HEK293 (cell line): ENCODE measurements at regions not wholly inside any gene's neighbourhood (a gene's known extent, or its start where the extent isn't known, plus 50 kb on each side); places are given as distances from the start of the nearest gene placed in this dataset.

ENCODE experiments used
- CTCF ChIA-PET: fragments of 350-600 bp; formaldehyde crosslinking; extraction: SDS; loops from one replicate; lab custom pipeline; 2021; ENCODE audit warnings: antibody characterized with exemption; lab: Yijun Ruan, JAX
- POLR2A ChIA-PET: fragments of 300-600 bp; formaldehyde crosslinking; extraction: SDS; loops from one replicate; lab custom pipeline; 2020; ENCODE audit warnings: antibody characterized with exemption, inconsistent platforms; lab: Yijun Ruan, JAX
- H3K27ac ChIP-seq: fragments of 200-500 bp; sonication (Bioruptor generic); 2 replicates; pipeline ENCODE4 v1.5.1; 2014; ENCODE audit warnings: low read depth, low read length, control low read depth, inconsistent platforms; ENCODE audit errors: extremely low read depth
- H3K36me3 ChIP-seq, 2 experiments: fragments of 200-500 bp in 1 of 2; sonication (Bioruptor generic) in 1 of 2; 1 replicate in 1 of 2; 2 replicates in 1 of 2; pipeline ENCODE4 v1.5.1; 2014 to 2017; ENCODE audit warnings: inconsistent platforms in 2 of 2, low read length in 2 of 2; ENCODE audit not compliant: control insufficient read depth in 2 of 2, insufficient read depth in 1 of 2
- H3K4me1 ChIP-seq: fragments of 200-500 bp; sonication (Bioruptor generic); 2 replicates; pipeline ENCODE4 v1.5.1; 2014; ENCODE audit warnings: mild to moderate bottlenecking, low read length, inconsistent platforms; ENCODE audit not compliant: control insufficient read depth, insufficient read depth
- H3K4me3 ChIP-seq: 2 replicates; pipeline ENCODE4 v1.5.1; 2011; ENCODE audit warnings: low read depth, mild to moderate bottlenecking, control low read depth, low read length, moderate library complexity
- H3K9me3 ChIP-seq: fragments of 200-500 bp; sonication (Bioruptor generic); 2 replicates; pipeline ENCODE4 v1.5.1; 2014; ENCODE audit warnings: low read depth, low read length, inconsistent platforms; ENCODE audit not compliant: control insufficient read depth, insufficient read depth
- HOXD13 ChIP-seq: sonication (generic); formaldehyde crosslinking; IDR thresholded peaks from 2 replicates; pipeline ENCODE4 v1.8.0; 2022; ENCODE audit warnings: missing genetic modification reagents, borderline replicate concordance
- KLF9 ChIP-seq: fragments of 450-650 bp; formaldehyde crosslinking; IDR thresholded peaks from 2 replicates; pipeline ENCODE4 v1.5.1; 2016; ENCODE audit warnings: missing biosample characterization, missing genetic modification characterization, low read depth
- SP3 ChIP-seq: fragments of 450-650 bp; formaldehyde crosslinking; IDR thresholded peaks from 2 replicates; pipeline ENCODE4 v1.5.1; 2016; ENCODE audit warnings: missing biosample characterization, missing genetic modification characterization
- ZBTB48 ChIP-seq: fragments of 450-650 bp; formaldehyde crosslinking; IDR thresholded peaks from 2 replicates; pipeline ENCODE4 v1.5.1; 2016; ENCODE audit warnings: missing biosample characterization, missing genetic modification characterization
- ZBTB7A ChIP-seq: fragments of 450-650 bp; formaldehyde crosslinking; IDR thresholded peaks from 2 replicates; pipeline ENCODE4 v1.5.1; 2016; ENCODE audit warnings: low read depth, missing biosample characterization, missing genetic modification characterization
- ZNF350 ChIP-seq: fragments of 450-650 bp; formaldehyde crosslinking; IDR thresholded peaks from 2 replicates; pipeline ENCODE4 v1.5.0; 2017; ENCODE audit warnings: missing biosample characterization, mild to moderate bottlenecking, missing genetic modification characterization
- ZNF354C ChIP-seq: fragments of 450-650 bp; formaldehyde crosslinking; IDR thresholded peaks from 2 replicates; pipeline ENCODE4 v1.5.1; 2016; ENCODE audit warnings: missing biosample characterization, missing genetic modification characterization, low read depth, borderline replicate concordance
- ZNF391 ChIP-seq: fragments of 450-650 bp; formaldehyde crosslinking; IDR thresholded peaks from 2 replicates; pipeline ENCODE4 v1.5.1; 2016; ENCODE audit warnings: low read depth, missing biosample characterization, missing genetic modification characterization, borderline replicate concordance
- ZNF555 ChIP-seq: fragments of 450-650 bp; formaldehyde crosslinking; conservative IDR thresholded peaks from 2 replicates; pipeline ENCODE4 v1.5.1; 2017; ENCODE audit warnings: missing biosample characterization, mild to moderate bottlenecking, missing genetic modification characterization, inconsistent platforms
- ZNF629 ChIP-seq: fragments of 450-650 bp; formaldehyde crosslinking; IDR thresholded peaks from 2 replicates; pipeline ENCODE4 v1.5.1; 2017; ENCODE audit warnings: missing biosample characterization, missing genetic modification characterization
- TF ChIP-seq, protein P1 (sequence below): fragments of 450-650 bp; formaldehyde crosslinking; IDR thresholded peaks from 2 replicates; pipeline ENCODE4 v1.5.1; 2016; ENCODE audit warnings: missing biosample characterization, missing genetic modification characterization
- TF ChIP-seq, protein P2 (sequence below): fragments of 450-650 bp; formaldehyde crosslinking; IDR thresholded peaks from 2 replicates; pipeline ENCODE4 v1.5.1; 2016; ENCODE audit warnings: missing biosample characterization, missing genetic modification characterization
- TF ChIP-seq, protein P3 (sequence below): fragments of 450-650 bp; formaldehyde crosslinking; IDR thresholded peaks from 2 replicates; pipeline ENCODE4 v1.5.1; 2016; ENCODE audit warnings: missing biosample characterization, missing genetic modification characterization
- TF ChIP-seq, protein P4 (sequence below): fragments of 450-650 bp; formaldehyde crosslinking; IDR thresholded peaks from 2 replicates; pipeline ENCODE4 v1.5.1; 2016; ENCODE audit warnings: missing biosample characterization, missing genetic modification characterization, borderline replicate concordance
- TF ChIP-seq, protein P5 (sequence below): fragments of 450-650 bp; formaldehyde crosslinking; IDR thresholded peaks from 2 replicates; pipeline ENCODE4 v1.5.1; 2016; ENCODE audit warnings: missing biosample characterization, missing genetic modification characterization
- TF ChIP-seq, protein P6 (sequence below): fragments of 450-650 bp; formaldehyde crosslinking; IDR thresholded peaks from 2 replicates; pipeline ENCODE4 v1.5.1; 2016; ENCODE audit warnings: missing biosample characterization, missing genetic modification characterization
- TF ChIP-seq, protein P7 (sequence below): fragments of 450-650 bp; formaldehyde crosslinking; IDR thresholded peaks from 2 replicates; pipeline ENCODE4 v1.5.0; 2017; ENCODE audit warnings: missing biosample characterization, missing genetic modification characterization, borderline replicate concordance

DNA sequence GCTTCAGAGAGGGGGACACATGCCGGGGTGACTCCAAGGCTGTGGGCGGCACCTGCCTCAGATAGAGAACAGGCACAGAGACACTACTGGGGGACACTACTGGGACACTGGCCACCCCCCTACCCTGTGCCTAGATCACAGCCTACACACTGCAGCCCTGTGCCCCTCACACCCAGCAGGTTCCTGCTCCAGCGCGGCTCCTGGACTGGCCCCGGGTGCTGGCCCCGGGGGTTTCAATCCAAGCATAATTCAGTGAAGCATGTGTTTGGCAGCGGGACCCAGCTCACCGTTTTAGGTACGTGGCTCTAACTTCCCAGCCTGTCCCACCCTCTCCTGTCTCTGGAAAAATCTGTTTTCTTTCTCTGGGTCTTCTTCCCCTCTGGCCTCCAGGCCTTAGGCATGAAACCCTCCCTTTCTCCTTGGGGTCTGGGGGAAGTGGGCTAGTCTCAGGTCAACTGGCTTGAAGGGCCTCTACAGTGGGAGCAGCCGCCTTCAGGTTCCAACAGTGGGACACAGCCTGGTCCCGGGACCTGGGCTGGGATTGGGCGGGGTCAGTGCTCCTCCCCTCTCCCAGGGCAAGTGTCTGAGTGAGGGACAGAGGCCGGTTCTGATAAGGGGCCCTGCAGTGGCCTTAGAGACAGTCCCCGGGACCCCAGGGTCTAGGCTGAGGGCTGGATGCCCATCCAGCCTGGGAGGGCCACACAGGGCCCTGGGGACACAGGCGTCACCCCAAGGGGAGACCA lies 98.8 kb downstream of the CRYBB2 start:
- Histone ChIP-seq H3K36me3 (no peaks in the 10 kb centered on the region), H3K4me3 (no peak overlapping the region), H3K9me3 (no peaks in the 10 kb centered on the region), H3K27ac (no peak overlapping the region), H3K4me1 (no peaks in the 10 kb centered on the region)
- CTCF ChIA-PET: no interaction called here
- POLR2A ChIA-PET: no interaction called here
- no peak for TF ChIP-seq ZNF555 (tag by site-specific recombination)
- TF ChIP-seq, protein P1, sequence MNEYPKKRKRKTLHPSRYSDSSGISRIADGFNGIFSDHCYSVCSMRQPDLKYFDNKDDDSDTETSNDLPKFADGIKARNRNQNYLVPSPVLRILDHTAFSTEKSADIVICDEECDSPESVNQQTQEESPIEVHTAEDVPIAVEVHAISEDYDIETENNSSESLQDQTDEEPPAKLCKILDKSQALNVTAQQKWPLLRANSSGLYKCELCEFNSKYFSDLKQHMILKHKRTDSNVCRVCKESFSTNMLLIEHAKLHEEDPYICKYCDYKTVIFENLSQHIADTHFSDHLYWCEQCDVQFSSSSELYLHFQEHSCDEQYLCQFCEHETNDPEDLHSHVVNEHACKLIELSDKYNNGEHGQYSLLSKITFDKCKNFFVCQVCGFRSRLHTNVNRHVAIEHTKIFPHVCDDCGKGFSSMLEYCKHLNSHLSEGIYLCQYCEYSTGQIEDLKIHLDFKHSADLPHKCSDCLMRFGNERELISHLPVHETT (tag by site-specific recombination): no peak
- TF ChIP-seq, protein P2, sequence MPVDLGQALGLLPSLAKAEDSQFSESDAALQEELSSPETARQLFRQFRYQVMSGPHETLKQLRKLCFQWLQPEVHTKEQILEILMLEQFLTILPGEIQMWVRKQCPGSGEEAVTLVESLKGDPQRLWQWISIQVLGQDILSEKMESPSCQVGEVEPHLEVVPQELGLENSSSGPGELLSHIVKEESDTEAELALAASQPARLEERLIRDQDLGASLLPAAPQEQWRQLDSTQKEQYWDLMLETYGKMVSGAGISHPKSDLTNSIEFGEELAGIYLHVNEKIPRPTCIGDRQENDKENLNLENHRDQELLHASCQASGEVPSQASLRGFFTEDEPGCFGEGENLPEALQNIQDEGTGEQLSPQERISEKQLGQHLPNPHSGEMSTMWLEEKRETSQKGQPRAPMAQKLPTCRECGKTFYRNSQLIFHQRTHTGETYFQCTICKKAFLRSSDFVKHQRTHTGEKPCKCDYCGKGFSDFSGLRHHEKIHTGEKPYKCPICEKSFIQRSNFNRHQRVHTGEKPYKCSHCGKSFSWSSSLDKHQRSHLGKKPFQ (tag by site-specific recombination): no peak
- no peak for TF ChIP-seq ZBTB48 (tag by site-specific recombination)
- TF ChIP-seq, protein P3, sequence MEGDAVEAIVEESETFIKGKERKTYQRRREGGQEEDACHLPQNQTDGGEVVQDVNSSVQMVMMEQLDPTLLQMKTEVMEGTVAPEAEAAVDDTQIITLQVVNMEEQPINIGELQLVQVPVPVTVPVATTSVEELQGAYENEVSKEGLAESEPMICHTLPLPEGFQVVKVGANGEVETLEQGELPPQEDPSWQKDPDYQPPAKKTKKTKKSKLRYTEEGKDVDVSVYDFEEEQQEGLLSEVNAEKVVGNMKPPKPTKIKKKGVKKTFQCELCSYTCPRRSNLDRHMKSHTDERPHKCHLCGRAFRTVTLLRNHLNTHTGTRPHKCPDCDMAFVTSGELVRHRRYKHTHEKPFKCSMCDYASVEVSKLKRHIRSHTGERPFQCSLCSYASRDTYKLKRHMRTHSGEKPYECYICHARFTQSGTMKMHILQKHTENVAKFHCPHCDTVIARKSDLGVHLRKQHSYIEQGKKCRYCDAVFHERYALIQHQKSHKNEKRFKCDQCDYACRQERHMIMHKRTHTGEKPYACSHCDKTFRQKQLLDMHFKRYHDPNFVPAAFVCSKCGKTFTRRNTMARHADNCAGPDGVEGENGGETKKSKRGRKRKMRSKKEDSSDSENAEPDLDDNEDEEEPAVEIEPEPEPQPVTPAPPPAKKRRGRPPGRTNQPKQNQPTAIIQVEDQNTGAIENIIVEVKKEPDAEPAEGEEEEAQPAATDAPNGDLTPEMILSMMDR (tag by site-specific recombination): no peak
- TF ChIP-seq, protein P4, sequence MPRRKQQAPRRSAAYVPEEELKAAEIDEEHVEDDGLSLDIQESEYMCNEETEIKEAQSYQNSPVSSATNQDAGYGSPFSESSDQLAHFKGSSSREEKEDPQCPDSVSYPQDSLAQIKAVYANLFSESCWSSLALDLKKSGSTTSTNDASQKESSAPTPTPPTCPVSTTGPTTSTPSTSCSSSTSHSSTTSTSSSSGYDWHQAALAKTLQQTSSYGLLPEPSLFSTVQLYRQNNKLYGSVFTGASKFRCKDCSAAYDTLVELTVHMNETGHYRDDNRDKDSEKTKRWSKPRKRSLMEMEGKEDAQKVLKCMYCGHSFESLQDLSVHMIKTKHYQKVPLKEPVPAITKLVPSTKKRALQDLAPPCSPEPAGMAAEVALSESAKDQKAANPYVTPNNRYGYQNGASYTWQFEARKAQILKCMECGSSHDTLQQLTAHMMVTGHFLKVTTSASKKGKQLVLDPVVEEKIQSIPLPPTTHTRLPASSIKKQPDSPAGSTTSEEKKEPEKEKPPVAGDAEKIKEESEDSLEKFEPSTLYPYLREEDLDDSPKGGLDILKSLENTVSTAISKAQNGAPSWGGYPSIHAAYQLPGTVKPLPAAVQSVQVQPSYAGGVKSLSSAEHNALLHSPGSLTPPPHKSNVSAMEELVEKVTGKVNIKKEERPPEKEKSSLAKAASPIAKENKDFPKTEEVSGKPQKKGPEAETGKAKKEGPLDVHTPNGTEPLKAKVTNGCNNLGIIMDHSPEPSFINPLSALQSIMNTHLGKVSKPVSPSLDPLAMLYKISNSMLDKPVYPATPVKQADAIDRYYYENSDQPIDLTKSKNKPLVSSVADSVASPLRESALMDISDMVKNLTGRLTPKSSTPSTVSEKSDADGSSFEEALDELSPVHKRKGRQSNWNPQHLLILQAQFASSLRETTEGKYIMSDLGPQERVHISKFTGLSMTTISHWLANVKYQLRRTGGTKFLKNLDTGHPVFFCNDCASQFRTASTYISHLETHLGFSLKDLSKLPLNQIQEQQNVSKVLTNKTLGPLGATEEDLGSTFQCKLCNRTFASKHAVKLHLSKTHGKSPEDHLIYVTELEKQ (tag by site-specific recombination): no peak
- TF ChIP-seq, protein P5, sequence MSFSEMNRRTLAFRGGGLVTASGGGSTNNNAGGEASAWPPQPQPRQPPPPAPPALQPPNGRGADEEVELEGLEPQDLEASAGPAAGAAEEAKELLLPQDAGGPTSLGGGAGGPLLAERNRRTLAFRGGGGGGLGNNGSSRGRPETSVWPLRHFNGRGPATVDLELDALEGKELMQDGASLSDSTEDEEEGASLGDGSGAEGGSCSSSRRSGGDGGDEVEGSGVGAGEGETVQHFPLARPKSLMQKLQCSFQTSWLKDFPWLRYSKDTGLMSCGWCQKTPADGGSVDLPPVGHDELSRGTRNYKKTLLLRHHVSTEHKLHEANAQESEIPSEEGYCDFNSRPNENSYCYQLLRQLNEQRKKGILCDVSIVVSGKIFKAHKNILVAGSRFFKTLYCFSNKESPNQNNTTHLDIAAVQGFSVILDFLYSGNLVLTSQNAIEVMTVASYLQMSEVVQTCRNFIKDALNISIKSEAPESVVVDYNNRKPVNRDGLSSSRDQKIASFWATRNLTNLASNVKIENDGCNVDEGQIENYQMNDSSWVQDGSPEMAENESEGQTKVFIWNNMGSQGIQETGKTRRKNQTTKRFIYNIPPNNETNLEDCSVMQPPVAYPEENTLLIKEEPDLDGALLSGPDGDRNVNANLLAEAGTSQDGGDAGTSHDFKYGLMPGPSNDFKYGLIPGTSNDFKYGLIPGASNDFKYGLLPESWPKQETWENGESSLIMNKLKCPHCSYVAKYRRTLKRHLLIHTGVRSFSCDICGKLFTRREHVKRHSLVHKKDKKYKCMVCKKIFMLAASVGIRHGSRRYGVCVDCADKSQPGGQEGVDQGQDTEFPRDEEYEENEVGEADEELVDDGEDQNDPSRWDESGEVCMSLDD (tag by site-specific recombination): no peak
- TF ChIP-seq SP3 (tag by site-specific recombination): no peak
- TF ChIP-seq, protein P6, sequence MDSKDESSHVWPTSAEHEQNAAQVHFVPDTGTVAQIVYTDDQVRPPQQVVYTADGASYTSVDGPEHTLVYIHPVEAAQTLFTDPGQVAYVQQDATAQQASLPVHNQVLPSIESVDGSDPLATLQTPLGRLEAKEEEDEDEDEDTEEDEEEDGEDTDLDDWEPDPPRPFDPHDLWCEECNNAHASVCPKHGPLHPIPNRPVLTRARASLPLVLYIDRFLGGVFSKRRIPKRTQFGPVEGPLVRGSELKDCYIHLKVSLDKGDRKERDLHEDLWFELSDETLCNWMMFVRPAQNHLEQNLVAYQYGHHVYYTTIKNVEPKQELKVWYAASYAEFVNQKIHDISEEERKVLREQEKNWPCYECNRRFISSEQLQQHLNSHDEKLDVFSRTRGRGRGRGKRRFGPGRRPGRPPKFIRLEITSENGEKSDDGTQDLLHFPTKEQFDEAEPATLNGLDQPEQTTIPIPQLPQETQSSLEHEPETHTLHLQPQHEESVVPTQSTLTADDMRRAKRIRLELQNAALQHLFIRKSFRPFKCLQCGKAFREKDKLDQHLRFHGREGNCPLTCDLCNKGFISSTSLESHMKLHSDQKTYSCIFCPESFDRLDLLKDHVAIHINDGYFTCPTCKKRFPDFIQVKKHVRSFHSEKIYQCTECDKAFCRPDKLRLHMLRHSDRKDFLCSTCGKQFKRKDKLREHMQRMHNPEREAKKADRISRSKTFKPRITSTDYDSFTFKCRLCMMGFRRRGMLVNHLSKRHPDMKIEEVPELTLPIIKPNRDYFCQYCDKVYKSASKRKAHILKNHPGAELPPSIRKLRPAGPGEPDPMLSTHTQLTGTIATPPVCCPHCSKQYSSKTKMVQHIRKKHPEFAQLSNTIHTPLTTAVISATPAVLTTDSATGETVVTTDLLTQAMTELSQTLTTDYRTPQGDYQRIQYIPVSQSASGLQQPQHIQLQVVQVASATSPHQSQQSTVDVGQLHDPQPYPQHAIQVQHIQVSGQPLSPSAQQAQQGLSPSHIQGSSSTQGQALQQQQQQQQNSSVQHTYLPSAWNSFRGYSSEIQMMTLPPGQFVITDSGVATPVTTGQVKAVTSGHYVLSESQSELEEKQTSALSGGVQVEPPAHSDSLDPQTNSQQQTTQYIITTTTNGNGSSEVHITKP (tag by site-specific recombination): no peak
- TF ChIP-seq KLF9: no peak
- no peak for TF ChIP-seq ZNF354C
- no peak for TF ChIP-seq ZNF350 (tag by site-specific recombination)
- no peak for TF ChIP-seq HOXD13 (CRISPR knock-in tag)
- TF ChIP-seq ZBTB7A (tag by site-specific recombination): no peak
- TF ChIP-seq, protein P7, sequence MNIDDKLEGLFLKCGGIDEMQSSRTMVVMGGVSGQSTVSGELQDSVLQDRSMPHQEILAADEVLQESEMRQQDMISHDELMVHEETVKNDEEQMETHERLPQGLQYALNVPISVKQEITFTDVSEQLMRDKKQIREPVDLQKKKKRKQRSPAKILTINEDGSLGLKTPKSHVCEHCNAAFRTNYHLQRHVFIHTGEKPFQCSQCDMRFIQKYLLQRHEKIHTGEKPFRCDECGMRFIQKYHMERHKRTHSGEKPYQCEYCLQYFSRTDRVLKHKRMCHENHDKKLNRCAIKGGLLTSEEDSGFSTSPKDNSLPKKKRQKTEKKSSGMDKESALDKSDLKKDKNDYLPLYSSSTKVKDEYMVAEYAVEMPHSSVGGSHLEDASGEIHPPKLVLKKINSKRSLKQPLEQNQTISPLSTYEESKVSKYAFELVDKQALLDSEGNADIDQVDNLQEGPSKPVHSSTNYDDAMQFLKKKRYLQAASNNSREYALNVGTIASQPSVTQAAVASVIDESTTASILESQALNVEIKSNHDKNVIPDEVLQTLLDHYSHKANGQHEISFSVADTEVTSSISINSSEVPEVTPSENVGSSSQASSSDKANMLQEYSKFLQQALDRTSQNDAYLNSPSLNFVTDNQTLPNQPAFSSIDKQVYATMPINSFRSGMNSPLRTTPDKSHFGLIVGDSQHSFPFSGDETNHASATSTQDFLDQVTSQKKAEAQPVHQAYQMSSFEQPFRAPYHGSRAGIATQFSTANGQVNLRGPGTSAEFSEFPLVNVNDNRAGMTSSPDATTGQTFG (tag by site-specific recombination): no peak
- no peak for TF ChIP-seq ZNF391 (tag by site-specific recombination)
- no peak for TF ChIP-seq ZNF629
